Smooth muscle cell (in vitro differentiated cells): ENCODE measurements at regions not wholly inside any gene's neighbourhood (a gene's known extent, or its start where the extent isn't known, plus 50 kb on each side); places are given as distances from the start of the nearest gene placed in this dataset.

ENCODE experiments used
- DNase-seq: peaks from one replicate; lab custom pipeline; 2025; ENCODE audit not compliant: unreplicated experiment; lab: John Stamatoyannopoulos, UW
- H2AFZ ChIP-seq: fragments of 200-600 bp; sonication (generic); 2 replicates; pipeline ENCODE4 v1.6.0; 2016; ENCODE audit warnings: antibody characterized with exemption, low read depth, mild to moderate bottlenecking
- H3F3A ChIP-seq: fragments of 200-600 bp; sonication (generic); 2 replicates; pipeline ENCODE4 v1.6.0; 2017; ENCODE audit warnings: antibody characterized with exemption, low read depth
- H3K27ac ChIP-seq: fragments of 200-600 bp; sonication (generic); 2 replicates; pipeline ENCODE4 v1.5.1; 2016; ENCODE audit warnings: low read depth, mild to moderate bottlenecking
- H3K27me3 ChIP-seq: fragments of 200-600 bp; sonication (generic); 2 replicates; pipeline ENCODE4 v1.6.1; 2016; ENCODE audit warnings: low read depth, mild to moderate bottlenecking
- H3K36me3 ChIP-seq: fragments of 200-600 bp; sonication (generic); 2 replicates; pipeline ENCODE4 v1.5.1; 2016; ENCODE audit warnings: low read depth
- H3K4me1 ChIP-seq: fragments of 200-600 bp; sonication (generic); 2 replicates; pipeline ENCODE4 v1.5.1; 2016; ENCODE audit warnings: low read depth
- H3K4me2 ChIP-seq: fragments of 200-600 bp; sonication (generic); 2 replicates; pipeline ENCODE4 v1.6.0; 2016; ENCODE audit warnings: mild to moderate bottlenecking
- H3K4me3 ChIP-seq: fragments of 200-600 bp; sonication (generic); 2 replicates; pipeline ENCODE4 v1.5.1; 2016; ENCODE audit warnings: mild to moderate bottlenecking
- H3K79me2 ChIP-seq: fragments of 200-600 bp; sonication (generic); 2 replicates; pipeline ENCODE4 v1.6.0; 2016; ENCODE audit warnings: low read depth, mild to moderate bottlenecking
- H3K9ac ChIP-seq: fragments of 200-600 bp; sonication (generic); 2 replicates; pipeline ENCODE4 v1.6.0; 2016; ENCODE audit warnings: low read depth
- H3K9me3 ChIP-seq: fragments of 200-600 bp; sonication (generic); replicated peaks from 2 replicates; pipeline ENCODE4 v1.5.1; 2016; ENCODE audit warnings: low read depth
- H4K20me1 ChIP-seq: fragments of 200-600 bp; sonication (generic); 2 replicates; pipeline ENCODE4 v1.6.0; 2016; ENCODE audit warnings: low read depth
- CTCF ChIP-seq: fragments of 200-600 bp; sonication (generic); IDR thresholded peaks from 2 replicates; pipeline ENCODE4 v1.5.1; 2017; ENCODE audit warnings: borderline replicate concordance, mild to moderate bottlenecking, antibody characterized with exemption; ENCODE audit not compliant: insufficient read depth, poor library complexity, severe bottlenecking
- WGBS: methylation state at CpG from one replicate; pipeline ENCODE4 v1.1.7; 2016; ENCODE audit warnings: low lambda C conversion rate; 5-methylcytosine and 5-hydroxymethylcytosine counted together

- H3K27me3 ChIP-seq: no peaks in the 10 kb centered on the region
- WGBS: 89% methylated on average over 5 of the region's 5 CpGs
- H3K79me2 ChIP-seq: no peaks in the 10 kb centered on the region
- DNase-seq: no peak
- H3K27ac ChIP-seq: no peak overlapping the region
- no peaks in the 10 kb centered on the region for H3F3A ChIP-seq
- H4K20me1 ChIP-seq: no peaks in the 10 kb centered on the region
- no peak overlapping the region for H3K4me3 ChIP-seq
- no peaks in the 10 kb centered on the region for H3K36me3 ChIP-seq
- no peak overlapping the region for H2AFZ ChIP-seq
- H3K9me3 ChIP-seq: peaks cover 4% of the 10 kb centered on the region
- no peak overlapping the region for H3K9ac ChIP-seq
- H3K4me1 ChIP-seq: no peaks in the 10 kb centered on the region
- no peak overlapping the region for H3K4me2 ChIP-seq
- TF ChIP-seq CTCF: no peak
Observed at GRCh38 chr14:41235466-41235865, 371.2 kb upstream of the LRFN5 start.

- no peak for DNase-seq
- Histone ChIP-seq H3K9ac (no peak overlapping the region), H3K27ac (no peak overlapping the region), H3K9me3 (no peaks in the 10 kb centered on the region), H3K79me2 (no peaks in the 10 kb centered on the region), H3K4me3 (no peak overlapping the region), H4K20me1 (no peaks in the 10 kb centered on the region), H3K4me1 (no peaks in the 10 kb centered on the region), H2AFZ (no peak overlapping the region), H3K4me2 (no peak overlapping the region), H3F3A (no peaks in the 10 kb centered on the region), H3K27me3 (no peaks in the 10 kb centered on the region), H3K36me3 (no peaks in the 10 kb centered on the region)
- 96% methylated on average over 2 of the region's 2 CpGs for WGBS
- no peak for TF ChIP-seq CTCF
Observed at GRCh38 chr14:41230683-41231082, 376.0 kb upstream of the LRFN5 start.

GRCh38 chr14:41229824-41230223, 376.9 kb upstream of the LRFN5 start:
- Histone ChIP-seq H3F3A (no peaks in the 10 kb centered on the region), H3K27me3 (no peaks in the 10 kb centered on the region), H3K4me2 (no peak overlapping the region), H3K27ac (no peak overlapping the region), H4K20me1 (no peaks in the 10 kb centered on the region), H3K9me3 (no peaks in the 10 kb centered on the region), H3K4me1 (no peaks in the 10 kb centered on the region), H3K79me2 (no peaks in the 10 kb centered on the region), H3K9ac (no peak overlapping the region), H3K4me3 (no peak overlapping the region), H3K36me3 (no peaks in the 10 kb centered on the region), H2AFZ (no peak overlapping the region)
- no peak for DNase-seq
- 61% methylated on average over 2 of the region's 2 CpGs for WGBS
- TF ChIP-seq CTCF: no peak

- TF ChIP-seq CTCF: no peak
- Histone ChIP-seq H3K79me2 (no peaks in the 10 kb centered on the region), H3F3A (no peaks in the 10 kb centered on the region), H4K20me1 (no peaks in the 10 kb centered on the region), H2AFZ (no peak overlapping the region), H3K4me2 (no peak overlapping the region), H3K36me3 (no peaks in the 10 kb centered on the region), H3K4me3 (no peak overlapping the region), H3K27me3 (no peaks in the 10 kb centered on the region), H3K27ac (no peak overlapping the region), H3K4me1 (no peaks in the 10 kb centered on the region), H3K9me3 (no peaks in the 10 kb centered on the region), H3K9ac (no peak overlapping the region)
- no peak for DNase-seq
- WGBS: 97% methylated on average over 1 of the region's 1 CpG
Observed at GRCh38 chr14:41225433-41225832, 381.2 kb upstream of the LRFN5 start.
